ENCODE measurements at regions not wholly inside any gene's neighbourhood (a gene's known extent, or its start where the extent isn't known, plus 50 kb on each side); places are given as distances from the start of the nearest gene placed in this dataset.

DNA sequence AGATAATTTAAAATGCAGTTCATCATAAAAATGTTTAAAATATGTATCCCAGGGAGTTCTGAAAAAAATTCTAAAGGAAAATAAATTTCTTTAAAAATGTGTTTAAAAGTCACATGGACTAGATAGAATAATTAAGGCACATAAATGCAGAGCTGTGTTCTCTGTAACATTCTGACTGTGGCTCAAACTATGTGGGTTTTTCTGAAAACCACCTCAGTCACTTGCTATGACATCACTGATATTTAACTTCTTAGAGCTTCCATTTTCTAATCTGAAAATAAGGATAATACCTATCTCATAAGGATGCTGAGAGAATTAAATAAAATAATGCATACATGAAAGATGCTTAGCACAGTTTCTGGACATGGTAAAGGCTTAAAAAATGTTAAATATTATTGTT lies 107.3 kb downstream of the SLC41A2 start:
- TF ChIP-seq, protein P1, sequence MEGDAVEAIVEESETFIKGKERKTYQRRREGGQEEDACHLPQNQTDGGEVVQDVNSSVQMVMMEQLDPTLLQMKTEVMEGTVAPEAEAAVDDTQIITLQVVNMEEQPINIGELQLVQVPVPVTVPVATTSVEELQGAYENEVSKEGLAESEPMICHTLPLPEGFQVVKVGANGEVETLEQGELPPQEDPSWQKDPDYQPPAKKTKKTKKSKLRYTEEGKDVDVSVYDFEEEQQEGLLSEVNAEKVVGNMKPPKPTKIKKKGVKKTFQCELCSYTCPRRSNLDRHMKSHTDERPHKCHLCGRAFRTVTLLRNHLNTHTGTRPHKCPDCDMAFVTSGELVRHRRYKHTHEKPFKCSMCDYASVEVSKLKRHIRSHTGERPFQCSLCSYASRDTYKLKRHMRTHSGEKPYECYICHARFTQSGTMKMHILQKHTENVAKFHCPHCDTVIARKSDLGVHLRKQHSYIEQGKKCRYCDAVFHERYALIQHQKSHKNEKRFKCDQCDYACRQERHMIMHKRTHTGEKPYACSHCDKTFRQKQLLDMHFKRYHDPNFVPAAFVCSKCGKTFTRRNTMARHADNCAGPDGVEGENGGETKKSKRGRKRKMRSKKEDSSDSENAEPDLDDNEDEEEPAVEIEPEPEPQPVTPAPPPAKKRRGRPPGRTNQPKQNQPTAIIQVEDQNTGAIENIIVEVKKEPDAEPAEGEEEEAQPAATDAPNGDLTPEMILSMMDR (IDR thresholded peaks at IDR 0.05): no peak
- no peak for TF ChIP-seq POLR2A (IDR thresholded peaks at IDR 0.05)
